HL-60 (cell line): ENCODE measurements at regions not wholly inside any gene's neighbourhood (a gene's known extent, or its start where the extent isn't known, plus 50 kb on each side); places are given as distances from the start of the nearest gene placed in this dataset.

Source experiments
- GABPA ChIP-seq: IDR thresholded peaks from 2 replicates; pipeline ENCODE4 v1.6.1; 2012; ENCODE audit warnings: low read depth
- POLR2AphosphoS5 ChIP-seq: IDR thresholded peaks from 2 replicates; pipeline ENCODE4 v1.6.1; 2012; ENCODE audit warnings: low read depth
- SPI1 ChIP-seq: IDR thresholded peaks from 2 replicates; pipeline ENCODE4 v1.6.1; 2012; ENCODE audit warnings: low read depth, mild to moderate bottlenecking, borderline replicate concordance
- TF ChIP-seq, protein P1 (sequence below): IDR thresholded peaks from one replicate; pipeline ENCODE4 v1.5.1; 2011; ENCODE audit warnings: low read length, control low read depth, inconsistent platforms; ENCODE audit not compliant: insufficient read depth
- TF ChIP-seq, protein P2 (sequence below): IDR thresholded peaks from 2 replicates; pipeline ENCODE4 v1.6.1; 2012; ENCODE audit warnings: low read depth; ENCODE audit not compliant: insufficient replicate concordance

DNA sequence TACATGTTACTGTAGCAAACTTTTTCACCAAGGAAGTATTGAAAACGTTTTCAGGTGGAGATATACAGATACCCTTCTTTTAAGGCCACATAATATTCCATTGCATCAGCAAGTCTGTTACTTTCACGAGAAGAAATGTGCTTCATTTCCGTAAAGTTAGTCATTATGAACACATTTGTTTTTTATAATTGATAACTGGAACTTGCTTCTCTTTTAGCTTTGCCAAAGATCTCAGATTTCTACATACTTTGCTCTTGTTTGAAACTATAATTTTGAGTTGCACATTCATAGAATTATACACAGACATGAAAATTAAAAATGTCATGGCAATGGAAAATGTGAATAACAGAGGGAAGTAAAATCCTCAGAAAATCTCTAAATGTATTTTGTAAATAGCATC is 128.7 kb upstream of the GIMD1 start:
- TF ChIP-seq, protein P1, sequence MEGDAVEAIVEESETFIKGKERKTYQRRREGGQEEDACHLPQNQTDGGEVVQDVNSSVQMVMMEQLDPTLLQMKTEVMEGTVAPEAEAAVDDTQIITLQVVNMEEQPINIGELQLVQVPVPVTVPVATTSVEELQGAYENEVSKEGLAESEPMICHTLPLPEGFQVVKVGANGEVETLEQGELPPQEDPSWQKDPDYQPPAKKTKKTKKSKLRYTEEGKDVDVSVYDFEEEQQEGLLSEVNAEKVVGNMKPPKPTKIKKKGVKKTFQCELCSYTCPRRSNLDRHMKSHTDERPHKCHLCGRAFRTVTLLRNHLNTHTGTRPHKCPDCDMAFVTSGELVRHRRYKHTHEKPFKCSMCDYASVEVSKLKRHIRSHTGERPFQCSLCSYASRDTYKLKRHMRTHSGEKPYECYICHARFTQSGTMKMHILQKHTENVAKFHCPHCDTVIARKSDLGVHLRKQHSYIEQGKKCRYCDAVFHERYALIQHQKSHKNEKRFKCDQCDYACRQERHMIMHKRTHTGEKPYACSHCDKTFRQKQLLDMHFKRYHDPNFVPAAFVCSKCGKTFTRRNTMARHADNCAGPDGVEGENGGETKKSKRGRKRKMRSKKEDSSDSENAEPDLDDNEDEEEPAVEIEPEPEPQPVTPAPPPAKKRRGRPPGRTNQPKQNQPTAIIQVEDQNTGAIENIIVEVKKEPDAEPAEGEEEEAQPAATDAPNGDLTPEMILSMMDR = no peak
- TF ChIP-seq, protein P2, sequence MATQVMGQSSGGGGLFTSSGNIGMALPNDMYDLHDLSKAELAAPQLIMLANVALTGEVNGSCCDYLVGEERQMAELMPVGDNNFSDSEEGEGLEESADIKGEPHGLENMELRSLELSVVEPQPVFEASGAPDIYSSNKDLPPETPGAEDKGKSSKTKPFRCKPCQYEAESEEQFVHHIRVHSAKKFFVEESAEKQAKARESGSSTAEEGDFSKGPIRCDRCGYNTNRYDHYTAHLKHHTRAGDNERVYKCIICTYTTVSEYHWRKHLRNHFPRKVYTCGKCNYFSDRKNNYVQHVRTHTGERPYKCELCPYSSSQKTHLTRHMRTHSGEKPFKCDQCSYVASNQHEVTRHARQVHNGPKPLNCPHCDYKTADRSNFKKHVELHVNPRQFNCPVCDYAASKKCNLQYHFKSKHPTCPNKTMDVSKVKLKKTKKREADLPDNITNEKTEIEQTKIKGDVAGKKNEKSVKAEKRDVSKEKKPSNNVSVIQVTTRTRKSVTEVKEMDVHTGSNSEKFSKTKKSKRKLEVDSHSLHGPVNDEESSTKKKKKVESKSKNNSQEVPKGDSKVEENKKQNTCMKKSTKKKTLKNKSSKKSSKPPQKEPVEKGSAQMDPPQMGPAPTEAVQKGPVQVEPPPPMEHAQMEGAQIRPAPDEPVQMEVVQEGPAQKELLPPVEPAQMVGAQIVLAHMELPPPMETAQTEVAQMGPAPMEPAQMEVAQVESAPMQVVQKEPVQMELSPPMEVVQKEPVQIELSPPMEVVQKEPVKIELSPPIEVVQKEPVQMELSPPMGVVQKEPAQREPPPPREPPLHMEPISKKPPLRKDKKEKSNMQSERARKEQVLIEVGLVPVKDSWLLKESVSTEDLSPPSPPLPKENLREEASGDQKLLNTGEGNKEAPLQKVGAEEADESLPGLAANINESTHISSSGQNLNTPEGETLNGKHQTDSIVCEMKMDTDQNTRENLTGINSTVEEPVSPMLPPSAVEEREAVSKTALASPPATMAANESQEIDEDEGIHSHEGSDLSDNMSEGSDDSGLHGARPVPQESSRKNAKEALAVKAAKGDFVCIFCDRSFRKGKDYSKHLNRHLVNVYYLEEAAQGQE = no peak
- TF ChIP-seq POLR2AphosphoS5 (no peak), SPI1 (no peak), GABPA (no peak)
